Middle frontal gyrus (tissue), 1 donor: ENCODE measurements at regions not wholly inside any gene's neighbourhood (a gene's known extent, or its start where the extent isn't known, plus 50 kb on each side); places are given as distances from the start of the nearest gene placed in this dataset.

Source experiments
- DNase-seq: peaks from one replicate; pipeline ENCODE4 v3.0.0-alpha.2; 2015; ENCODE audit warnings: low spot score; ENCODE audit errors: extremely low spot score

- no peak for DNase-seq
Observed at GRCh38 chr20:61128701-61129269, 123.3 kb upstream of the CDH4 start.

GRCh38 chr20:61129311-61129710 is 122.8 kb upstream of the CDH4 start:
- no peak for DNase-seq

- DNase-seq = no peak
Observed at GRCh38 chr20:61130156-61130555, 121.9 kb upstream of the CDH4 start.

- no peak for DNase-seq
Observed at GRCh38 chr20:61131944-61132343, 120.1 kb upstream of the CDH4 start.

- DNase-seq = no peak
Observed at GRCh38 chr20:61133611-61134010, 118.5 kb upstream of the CDH4 start.

- DNase-seq = no peak
Observed at GRCh38 chr20:61134296-61135030, 117.6 kb upstream of the CDH4 start.

- DNase-seq = no peak
Observed at GRCh38 chr20:61135266-61135665, 116.8 kb upstream of the CDH4 start.

- no peak for DNase-seq
Observed at GRCh38 chr20:61135968-61136367, 116.1 kb upstream of the CDH4 start.

- DNase-seq = no peak
Observed at GRCh38 chr20:61138566-61138965, 113.5 kb upstream of the CDH4 start.

- DNase-seq = no peak
Observed at GRCh38 chr20:61139031-61139430, 113.0 kb upstream of the CDH4 start.

GRCh38 chr20:61140576-61140975 is 111.5 kb upstream of the CDH4 start:
- DNase-seq = no peak

- DNase-seq = no peak
Observed at GRCh38 chr20:61146023-61146422, 106.0 kb upstream of the CDH4 start.

GRCh38 chr20:61149636-61150035 is 102.4 kb upstream of the CDH4 start:
- no peak for DNase-seq

- no peak for DNase-seq
Observed at GRCh38 chr20:61157301-61157700, 94.8 kb upstream of the CDH4 start.

GRCh38 chr20:61159957-61160686 is 91.9 kb upstream of the CDH4 start:
- DNase-seq = no peak

- DNase-seq = no peak
Observed at GRCh38 chr20:61161726-61162390, 90.2 kb upstream of the CDH4 start.

GRCh38 chr20:61162451-61162850 is 89.6 kb upstream of the CDH4 start:
- no peak for DNase-seq

GRCh38 chr20:61163031-61163430 is 89.0 kb upstream of the CDH4 start:
- DNase-seq = no peak

- DNase-seq = no peak
Observed at GRCh38 chr20:61166324-61166723, 85.7 kb upstream of the CDH4 start.

GRCh38 chr20:61168605-61169004 is 83.5 kb upstream of the CDH4 start:
- no peak for DNase-seq

GRCh38 chr20:61169874-61170273 is 82.2 kb upstream of the CDH4 start:
- DNase-seq = no peak
